Medulla oblongata (tissue), 1 donor: ENCODE measurements at regions not wholly inside any gene's neighbourhood (a gene's known extent, or its start where the extent isn't known, plus 50 kb on each side); places are given as distances from the start of the nearest gene placed in this dataset.
"Not testable (repeated sequence)": the region's sequence is repeated elsewhere in the genome, so short reads cannot be mapped to it uniquely, and the experiment has no call there.

ENCODE experiments used
- DNase-seq: peaks from one replicate; pipeline ENCODE4 v3.0.0-alpha.2; 2015; ENCODE audit errors: extremely low spot score

DNA sequence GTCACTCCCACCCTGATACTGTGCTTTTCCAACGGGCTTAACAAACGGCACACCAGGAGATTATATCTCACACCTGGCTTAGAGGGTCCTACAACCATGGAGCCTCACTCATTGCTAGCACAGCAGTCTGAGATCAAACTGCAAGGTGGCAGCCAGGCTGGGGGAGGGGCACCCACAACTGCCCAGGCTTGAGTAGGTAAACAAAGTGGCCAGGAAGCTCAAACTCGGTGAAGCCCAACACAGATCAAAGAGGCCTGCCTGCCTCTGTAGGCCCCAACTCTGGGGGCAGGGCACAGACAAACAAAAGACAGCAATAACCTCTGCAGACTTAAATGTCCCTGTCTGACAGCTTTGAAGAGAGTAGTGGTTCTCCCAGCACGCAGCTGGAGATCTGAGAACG lies 1022.6 kb downstream of the RAB28 start:
- DNase-seq = not testable (repeated sequence)

DNA sequence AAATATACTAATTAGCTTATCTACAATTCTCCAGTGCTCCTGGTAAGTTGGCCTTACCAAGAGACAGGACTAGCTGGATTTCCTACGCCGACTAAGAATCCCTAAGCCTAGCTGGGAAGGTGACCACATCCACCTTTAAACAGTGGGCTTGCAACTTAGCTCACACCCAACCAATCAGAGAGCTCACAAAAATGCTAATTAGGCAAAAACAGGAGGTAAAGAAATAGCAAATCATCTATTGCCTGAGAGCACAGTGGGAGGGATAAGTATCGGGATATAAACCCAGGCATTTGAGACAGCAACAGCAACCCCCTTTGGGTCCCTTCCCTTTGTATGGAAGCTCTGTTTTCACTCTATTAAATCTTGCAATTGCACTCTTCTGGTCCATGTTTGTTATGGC lies 1025.0 kb downstream of the RAB28 start:
- no peak for DNase-seq

DNA sequence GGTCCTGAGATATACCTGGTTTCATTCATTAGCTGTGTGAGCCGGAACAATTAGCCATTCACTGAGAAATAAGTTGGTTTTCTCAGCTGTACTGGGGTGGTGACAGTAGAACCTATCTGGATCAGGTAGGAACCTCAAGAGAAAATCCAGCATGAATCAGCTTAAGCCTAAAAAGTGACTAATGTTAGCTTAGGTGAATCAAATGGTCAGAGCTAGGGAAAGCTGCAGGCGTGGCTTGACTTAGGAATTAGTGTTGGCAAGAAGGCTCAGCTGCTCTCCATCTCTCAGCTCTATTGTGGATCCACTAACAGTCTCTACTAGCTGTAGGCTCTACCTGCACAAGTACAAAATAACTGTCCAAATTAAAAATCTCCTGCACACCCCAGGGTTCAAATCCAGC lies 1025.5 kb downstream of the RAB28 start:
- DNase-seq = no peak

DNA sequence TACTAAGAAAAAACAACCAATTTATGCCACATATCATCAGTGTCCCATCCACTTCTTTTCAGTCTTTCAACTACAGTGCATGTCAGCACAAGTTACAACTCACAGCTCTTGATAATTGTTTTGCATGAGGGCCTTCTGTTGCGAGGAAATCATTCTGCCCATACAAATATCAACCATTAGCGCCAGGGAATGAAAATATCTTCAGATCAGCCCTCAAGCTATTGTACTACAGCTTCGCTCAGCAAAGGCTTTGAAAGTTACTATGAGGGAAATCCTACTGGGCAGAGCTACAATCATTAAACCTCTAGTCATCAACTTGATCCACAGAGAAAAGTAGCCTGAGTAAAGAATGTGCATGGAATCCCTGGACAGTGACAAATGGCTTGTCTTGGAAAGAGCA lies 1023.6 kb upstream of the HS3ST1 start:
- no peak for DNase-seq

DNA sequence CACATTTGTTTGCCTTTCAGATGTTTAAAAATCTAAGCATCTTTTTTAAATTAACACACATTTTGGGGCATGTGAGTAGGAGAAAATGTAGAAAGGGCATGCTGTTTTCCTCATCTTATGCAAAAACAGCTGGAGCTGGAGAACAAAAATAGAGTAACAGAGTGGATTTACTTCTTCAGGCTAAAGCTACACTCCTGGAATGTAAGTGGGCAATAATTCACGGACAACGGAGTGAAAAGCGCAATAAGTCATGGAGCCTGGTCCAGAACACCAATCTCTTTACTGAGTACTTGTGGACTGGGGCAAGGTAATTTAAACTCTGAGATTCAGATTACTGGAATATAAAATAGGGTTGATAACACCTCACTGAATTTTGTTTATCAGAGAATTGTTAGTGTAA lies 1018.8 kb upstream of the HS3ST1 start:
- DNase-seq = no peak

DNA sequence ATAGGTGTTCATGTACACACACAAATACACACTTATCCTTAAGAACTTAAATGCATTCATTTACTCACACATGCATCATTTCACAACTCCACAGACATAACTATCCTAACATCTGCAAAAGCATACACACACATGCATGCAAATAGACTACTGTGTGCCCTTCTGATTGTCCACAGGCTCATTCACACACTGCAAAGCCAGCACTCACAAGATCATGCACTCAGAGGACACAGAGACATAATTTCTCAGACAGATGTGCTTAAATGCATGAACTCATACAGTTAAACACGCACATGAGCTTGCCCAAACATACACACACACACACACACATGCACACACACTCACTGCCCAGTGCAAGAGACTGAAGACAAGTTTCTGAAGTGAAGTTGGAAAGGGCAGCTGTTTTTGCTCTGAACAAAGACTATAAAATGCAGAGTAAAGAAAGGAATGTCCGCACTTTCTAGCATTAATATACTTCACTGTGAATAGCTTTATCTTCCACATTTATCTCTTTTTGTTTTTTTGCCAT lies 1018.0 kb upstream of the HS3ST1 start:
- DNase-seq = no peak

DNA sequence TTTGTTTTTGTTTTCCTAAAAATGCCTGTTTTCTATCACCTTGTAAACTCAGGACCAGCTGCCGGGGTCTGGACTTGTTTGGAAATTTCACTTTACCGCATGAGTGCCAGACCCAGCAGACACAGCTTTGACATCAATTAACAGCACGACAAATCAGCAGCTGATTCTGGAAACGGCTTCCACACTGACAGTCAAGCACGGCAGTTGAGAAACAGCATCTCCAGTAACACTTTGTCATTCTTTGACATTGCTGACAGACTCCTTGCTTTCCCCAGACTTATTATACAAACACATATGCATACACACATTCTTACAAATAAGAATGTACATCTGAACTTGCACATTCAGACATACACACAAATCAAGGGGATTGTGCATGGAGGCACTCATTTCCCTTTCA lies 1017.6 kb upstream of the HS3ST1 start:
- no peak for DNase-seq

DNA sequence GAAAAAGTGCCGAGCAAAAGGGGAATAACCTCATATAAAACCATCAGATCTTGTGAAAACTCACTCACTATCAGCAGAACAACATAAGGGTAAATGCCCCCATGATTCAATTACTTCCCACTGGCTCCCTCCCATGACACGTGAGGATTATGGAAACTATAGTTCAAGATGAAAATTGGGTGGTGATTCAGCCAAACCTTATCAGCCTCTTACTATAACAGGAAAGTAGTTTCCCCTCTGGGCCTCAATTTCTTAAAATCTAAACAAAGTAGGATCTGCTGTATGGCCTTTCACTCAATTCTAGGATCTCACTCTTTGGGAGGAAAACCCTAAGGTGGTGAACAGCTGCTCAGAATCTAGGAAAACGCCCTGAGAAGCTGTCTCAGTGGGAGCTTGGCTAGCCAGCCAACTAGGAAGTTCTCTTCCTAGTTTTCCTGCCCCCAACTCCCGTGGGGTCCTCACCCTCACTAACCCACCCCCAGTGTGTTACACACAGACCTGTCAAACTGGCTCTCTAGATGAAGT lies 1017.1 kb upstream of the HS3ST1 start:
- DNase-seq = no peak

DNA sequence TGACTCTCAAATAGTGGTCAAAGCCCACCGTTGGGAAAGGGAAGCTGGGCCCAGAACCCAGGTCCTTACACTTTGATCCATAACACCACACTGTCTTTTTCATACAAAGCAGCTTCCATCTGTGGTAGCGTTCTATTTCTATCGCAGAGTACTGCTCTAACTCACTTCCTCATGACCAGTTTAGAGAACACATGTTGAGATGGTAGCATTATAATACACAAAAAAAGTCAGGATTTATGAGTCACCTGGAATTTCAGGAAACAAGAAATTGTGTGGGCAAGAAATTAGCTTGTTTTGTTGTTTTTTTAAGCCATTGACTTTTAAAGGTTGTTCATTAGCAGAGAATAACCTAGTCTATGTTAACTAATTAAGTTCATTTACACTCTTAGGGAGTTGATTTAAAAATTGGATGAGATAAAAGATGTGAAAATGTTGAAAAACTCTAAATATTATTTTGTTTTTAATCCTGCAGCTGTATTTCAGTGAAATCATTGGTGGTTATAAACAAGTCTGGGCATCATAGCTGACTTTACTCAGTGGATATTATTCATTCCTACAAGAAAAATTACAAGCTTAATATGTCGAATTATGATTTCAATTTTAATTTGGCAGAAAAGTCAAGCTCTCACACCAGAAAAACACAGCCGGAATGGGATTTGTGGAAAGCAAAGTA lies 1011.1 kb upstream of the HS3ST1 start:
- no peak for DNase-seq

DNA sequence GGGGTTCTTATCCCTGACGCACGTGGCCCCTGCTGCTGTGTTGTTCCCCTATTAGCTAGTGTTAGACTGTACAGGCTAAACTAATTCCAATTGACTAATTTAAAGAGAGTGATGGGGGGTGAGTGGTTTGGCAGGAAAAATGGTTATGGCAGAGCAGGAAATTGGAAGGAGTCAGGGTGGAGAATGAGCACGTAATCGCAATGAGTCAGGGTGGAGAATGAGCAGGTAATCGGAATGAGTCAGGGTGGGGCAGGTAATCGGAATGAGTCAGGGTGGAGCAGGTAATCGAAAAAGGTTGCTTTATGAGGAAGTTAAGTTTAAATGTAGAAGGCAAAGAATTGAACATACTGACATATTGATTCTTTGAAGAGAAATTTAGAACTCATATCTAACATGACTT lies 1002.6 kb upstream of the HS3ST1 start:
- not testable (repeated sequence) for DNase-seq

DNA sequence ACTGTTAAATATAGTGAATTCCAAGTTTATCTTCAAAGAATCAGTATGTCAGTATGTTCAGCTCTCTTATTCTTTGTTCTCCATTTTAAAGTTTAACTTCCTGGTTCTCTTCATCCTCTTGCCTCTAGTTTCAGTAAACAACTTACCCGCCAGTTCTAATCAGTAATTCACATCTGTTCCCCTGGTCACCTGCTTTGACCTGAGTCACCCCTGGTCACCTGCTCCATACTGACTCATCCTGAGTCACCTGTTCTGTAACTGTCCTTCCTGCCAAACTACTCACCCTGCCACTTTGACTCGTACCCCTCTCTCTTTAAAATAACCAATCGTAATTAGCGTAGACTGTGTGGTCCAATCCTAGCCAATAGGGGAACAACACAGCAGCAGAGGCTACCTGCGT lies 992.7 kb upstream of the HS3ST1 start:
- DNase-seq = no peak

DNA sequence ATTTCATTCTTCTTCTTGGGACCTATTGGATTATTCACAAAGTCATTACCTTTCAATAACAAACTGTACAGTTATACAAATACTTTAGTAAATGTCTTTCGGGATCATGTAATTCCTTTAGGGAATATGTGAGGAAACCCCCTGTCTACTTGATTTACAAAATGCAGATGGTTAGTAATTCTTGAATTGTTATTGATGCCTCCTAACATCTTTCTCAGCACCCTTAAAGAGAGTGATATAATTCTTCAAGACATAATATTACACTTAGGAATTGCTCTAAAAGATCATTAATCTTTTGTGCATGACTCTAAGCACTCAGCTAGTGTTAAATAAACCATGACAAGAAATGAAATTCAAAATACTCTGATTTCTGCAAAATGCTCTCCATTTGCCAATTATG lies 988.1 kb upstream of the HS3ST1 start:
- no peak for DNase-seq

DNA sequence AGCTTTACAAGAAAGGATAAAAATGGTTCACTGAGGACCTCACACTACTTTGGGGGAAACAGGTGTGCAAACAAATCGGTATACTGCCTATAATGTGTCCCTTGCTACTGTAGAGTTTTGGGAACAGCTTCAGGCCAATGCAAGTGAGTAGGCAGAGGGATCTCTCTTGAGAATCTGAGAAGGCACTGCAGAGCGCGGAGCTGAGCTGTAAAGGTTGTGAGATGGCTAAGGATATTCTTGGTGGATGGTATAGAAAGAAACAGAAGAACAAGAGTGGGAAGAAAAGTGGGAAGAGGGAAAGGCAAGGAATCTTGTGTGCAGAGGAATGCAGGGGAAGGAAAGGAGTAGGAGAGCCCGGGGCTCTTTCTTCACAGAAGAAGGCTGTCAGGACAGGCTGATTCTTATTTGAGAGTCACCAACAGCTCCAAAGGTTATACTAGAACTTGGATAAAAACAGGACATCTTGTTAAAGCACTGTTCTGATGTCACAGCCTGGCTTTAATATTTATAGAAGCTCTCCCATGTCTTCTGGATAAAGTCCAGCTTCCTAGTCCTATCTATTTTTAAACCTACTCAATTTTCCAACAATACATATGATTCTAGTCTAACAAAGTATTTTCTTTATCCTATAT lies 985.6 kb upstream of the HS3ST1 start:
- DNase-seq = no peak

DNA sequence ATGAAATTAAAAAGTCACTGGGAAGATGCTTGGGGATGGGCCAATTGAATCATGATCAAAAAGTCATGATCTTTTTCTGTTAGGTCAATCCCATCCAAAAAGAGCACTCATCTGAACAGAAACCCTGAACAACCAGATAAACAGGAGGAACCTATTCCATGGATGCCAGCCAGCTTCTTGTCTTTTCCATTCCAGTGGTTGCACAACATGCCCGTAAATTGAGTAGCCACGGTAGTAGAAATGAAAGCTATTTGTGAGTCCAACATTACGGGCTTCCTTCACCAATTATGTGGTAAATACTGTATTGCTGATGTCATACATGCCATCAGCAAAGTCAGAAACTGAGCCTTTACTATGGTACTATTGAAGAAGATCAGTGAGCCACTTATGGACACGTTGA lies 982.4 kb upstream of the HS3ST1 start:
- DNase-seq = no peak

DNA sequence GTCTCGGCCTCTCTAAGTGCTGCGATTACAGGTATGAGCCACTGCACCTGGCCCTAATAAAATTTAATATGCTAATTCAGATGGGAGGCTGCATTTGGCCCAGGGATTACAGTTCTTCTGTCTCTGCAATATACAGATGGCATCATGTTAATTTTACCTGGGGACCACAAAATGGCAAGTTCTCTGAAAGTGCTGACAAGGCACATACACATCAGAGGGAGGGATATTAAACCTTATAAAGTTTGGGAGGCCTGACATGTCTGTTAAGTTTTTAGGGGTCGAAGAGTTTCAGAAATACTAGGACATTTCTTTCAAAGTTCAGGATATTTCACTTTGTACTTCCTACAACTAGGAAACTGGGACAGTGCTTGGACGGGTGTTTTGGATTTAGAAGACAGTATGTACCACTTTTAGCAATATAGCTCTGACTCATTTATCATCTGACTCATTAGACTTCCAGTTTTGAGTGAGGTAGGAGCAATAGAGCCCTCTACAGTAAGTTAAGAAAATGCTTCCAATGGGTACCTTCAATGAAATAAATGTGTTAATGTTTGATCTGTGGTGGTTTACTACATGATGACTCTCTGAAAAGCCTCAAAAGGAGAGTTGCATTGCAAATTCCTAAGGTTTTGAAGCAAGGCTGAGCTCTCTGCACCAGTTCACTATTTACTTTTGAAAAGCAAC lies 981.0 kb upstream of the HS3ST1 start:
- no peak for DNase-seq

DNA sequence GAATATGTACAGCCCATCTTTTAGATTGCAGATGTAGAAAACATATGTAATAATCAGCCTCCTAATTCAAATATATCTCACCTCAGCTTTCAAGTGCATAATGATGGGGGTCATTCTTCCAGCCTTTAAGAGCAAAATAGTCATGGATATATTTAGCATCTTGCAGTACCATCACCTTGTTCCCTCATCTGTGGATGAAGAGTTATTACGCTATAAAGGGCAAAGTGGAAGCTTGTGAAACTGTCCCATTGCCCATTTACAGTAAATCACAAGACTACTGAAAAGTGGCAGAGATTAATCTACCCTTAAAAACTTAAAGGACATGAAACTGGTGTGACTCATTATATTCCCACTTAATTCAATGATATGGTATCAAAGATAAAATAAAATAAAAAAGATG lies 979.7 kb upstream of the HS3ST1 start:
- DNase-seq = no peak

DNA sequence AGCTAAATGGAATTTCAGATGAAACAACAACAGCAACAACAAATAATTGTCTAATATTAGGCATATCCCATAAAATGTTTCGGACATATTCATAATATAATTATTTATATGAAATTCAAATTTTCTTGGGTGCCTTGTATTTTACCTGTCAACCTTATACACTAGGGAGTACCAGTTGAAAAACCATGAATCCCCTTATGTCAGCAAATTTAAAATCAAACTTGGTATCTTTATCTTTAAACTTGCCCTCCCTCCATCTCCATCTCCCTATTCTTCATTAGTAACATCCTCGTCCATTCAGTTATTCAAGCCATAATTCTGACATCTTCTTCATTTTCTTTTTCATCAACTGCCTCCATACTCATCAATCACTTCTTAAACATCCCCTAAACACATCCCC lies 974.5 kb upstream of the HS3ST1 start:
- DNase-seq = no peak

DNA sequence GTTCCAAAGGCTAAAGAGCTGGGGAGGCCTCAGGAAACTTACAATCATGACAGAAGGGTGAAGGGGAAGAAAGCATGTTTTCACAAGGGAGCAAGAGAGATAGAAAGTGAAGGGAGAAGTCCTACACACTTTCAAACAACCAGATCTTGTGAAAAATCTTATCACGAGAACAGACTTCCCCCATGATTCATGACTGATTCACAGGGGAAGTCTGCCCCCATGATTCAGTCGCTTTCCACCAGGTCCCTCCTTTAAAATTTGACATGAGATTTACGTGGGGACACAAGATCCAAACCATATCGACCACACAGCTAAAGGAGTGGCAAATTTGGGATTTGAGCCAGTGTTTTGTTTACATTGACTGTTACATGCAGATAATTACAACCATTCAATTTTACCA lies 971.1 kb upstream of the HS3ST1 start:
- no peak for DNase-seq

DNA sequence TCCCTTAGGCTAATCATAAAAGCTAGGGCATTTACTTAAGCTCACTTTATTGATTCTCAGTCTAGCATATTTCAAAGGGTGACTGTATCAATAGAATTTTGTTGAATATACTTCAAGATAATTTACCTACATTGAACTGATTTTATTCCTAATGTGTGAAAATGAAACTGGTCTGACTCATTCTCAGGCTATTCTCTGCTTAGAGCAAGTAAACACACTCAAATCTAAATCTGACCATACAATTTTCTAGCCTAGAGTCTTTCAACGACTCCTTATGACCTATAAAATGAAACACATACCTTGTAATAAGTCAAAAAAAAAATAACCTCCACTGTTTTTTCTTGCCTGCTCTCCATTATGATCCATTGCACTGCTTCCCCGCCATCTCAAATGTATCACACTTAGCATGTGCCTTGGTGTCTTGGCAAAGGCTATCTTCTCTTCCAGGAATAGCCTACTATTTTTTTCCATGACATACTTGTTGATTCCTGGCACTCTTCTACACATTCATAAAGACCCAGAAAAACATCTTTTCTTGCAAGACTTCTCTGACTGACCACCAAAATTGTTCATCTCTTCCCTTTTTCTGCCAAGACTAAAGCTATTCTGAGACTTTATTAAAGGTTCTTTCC lies 965.1 kb upstream of the HS3ST1 start:
- no peak for DNase-seq

DNA sequence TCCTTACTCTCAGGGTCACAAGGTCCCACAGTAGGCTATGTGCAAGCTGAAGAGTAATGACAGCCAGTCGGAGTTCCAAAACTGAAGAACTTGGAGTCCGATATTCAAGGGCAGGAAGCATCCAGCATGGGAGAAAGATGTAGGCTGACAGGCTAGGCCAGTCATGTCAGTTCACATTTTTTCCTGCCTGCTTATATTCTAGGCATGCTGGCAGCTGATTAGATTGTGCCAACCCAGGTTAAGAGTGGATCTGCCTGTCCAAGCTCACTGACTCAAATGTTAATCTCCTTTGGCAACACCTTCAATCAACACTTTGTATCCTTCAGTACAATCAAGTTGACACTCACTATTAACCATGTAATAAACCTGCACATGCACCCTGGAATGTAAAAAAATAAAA lies 960.9 kb upstream of the HS3ST1 start:
- DNase-seq = no peak

DNA sequence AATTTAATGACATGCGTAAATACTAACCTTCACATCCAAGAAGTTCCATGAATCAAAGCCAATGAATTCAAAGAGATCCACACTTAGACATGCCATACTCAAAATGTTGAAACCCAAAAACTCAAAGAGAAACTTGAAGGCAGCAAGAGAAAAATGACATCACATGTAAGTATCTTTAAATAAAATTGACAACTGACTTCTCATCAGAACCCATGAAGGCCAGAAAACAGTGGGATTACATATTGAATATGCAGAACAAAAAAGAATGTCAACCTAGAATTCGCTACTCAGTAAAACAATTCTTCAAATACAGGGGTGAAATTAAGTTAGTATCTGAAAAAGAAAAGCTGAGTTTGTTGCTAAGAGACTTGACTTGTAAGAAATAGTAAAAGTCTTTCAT lies 953.9 kb upstream of the HS3ST1 start:
- no peak for DNase-seq

DNA sequence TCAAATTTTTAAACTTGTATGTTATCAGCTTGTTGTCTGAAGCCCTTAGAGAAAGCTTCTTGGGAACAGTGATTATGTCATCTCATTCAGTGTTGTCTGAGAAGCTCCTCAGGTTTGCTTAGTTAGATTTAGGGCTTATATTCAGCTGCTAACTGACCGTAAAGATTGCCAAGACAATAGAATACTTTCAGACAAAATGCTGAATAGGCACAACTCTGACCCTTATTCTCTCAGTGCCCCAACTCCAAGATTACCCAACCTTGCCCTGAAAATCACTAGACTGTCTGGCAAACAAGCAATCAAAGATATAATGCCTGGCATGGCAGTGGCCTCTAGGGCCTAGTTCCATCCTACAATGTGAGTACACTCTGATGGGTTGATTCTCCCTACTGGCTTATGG lies 950.5 kb upstream of the HS3ST1 start:
- DNase-seq = no peak
